22Rv1 (cell line): ENCODE measurements at regions not wholly inside any gene's neighbourhood (a gene's known extent, or its start where the extent isn't known, plus 50 kb on each side); places are given as distances from the start of the nearest gene placed in this dataset.

Source experiments
- ZFX ChIP-seq: fragments of 450-650 bp; IDR thresholded peaks from 2 replicates; pipeline ENCODE4 v1.6.1; 2017; ENCODE audit warnings: antibody characterized with exemption, borderline replicate concordance
- TF ChIP-seq, protein P1 (sequence below): fragments of 450-650 bp; IDR thresholded peaks from 2 replicates; pipeline ENCODE4 v1.5.1; 2017; ENCODE audit warnings: mild to moderate bottlenecking

DNA sequence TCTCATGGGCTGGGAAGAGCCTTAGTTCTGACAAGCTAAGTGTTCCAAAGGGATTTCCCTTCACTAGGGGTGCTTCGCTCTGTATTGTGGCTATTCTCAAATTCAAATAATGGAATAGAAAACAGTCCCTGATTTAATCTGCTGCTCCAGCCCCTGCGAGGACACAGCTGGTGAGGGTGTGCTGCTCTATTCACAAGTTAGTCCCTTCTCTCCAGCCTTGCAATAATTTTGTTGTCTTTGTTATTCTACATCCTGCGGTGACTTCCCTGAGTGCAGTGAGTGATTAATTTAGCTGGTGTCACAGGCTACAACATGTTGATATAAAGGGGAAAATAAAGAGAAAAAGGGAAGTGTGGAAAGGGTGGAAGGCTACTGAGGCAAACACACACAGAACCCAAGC, 180.5 kb upstream of the VEPH1 start:
- TF ChIP-seq, protein P1, sequence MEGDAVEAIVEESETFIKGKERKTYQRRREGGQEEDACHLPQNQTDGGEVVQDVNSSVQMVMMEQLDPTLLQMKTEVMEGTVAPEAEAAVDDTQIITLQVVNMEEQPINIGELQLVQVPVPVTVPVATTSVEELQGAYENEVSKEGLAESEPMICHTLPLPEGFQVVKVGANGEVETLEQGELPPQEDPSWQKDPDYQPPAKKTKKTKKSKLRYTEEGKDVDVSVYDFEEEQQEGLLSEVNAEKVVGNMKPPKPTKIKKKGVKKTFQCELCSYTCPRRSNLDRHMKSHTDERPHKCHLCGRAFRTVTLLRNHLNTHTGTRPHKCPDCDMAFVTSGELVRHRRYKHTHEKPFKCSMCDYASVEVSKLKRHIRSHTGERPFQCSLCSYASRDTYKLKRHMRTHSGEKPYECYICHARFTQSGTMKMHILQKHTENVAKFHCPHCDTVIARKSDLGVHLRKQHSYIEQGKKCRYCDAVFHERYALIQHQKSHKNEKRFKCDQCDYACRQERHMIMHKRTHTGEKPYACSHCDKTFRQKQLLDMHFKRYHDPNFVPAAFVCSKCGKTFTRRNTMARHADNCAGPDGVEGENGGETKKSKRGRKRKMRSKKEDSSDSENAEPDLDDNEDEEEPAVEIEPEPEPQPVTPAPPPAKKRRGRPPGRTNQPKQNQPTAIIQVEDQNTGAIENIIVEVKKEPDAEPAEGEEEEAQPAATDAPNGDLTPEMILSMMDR, result no peak
- no peak for TF ChIP-seq ZFX
